GM18861 (cell line): ENCODE measurements at regions not wholly inside any gene's neighbourhood (a gene's known extent, or its start where the extent isn't known, plus 50 kb on each side); places are given as distances from the start of the nearest gene placed in this dataset.

Source experiments
- ATAC-seq: cut with Tn5 transposase; IDR thresholded peaks from one replicate; pipeline ENCODE4 v1.9.1; 2021; ENCODE audit not compliant: unreplicated experiment

DNA sequence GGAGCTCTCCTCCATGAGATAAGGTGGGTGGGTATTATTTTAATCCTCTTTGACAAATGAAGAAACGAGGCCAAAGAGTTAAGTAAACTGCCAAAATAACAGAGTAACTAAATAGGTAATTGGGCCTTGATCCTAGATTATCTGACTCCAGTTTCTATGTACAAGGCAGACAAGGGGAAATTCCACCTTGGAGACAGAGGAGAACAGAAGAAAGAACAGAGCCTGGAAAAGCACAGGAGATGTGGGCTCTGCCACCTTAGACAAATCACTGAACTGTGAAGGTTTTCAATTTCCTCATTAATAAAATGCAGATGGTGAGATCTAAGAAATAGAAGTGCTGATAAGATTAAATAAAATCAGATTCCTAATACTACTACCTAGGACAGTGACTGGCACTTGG is 310.2 kb upstream of the TLE3 start:
- ATAC-seq = no peak

DNA sequence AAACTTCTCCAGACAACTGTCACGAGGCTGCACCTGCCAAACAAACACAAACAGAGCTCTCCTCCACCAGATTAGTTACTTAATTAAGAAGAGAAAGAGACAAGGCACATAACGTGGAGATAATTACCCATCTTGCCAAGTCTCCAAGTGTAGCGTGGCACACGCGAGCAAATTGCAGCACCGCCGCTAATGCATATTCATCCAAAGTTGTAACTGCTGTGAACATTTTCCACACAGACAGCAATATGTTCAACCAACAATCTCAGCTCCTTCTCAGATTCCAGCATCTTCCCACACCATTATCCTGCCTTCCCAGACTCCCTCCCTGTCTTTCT is 309.6 kb upstream of the TLE3 start:
- no peak for ATAC-seq

DNA sequence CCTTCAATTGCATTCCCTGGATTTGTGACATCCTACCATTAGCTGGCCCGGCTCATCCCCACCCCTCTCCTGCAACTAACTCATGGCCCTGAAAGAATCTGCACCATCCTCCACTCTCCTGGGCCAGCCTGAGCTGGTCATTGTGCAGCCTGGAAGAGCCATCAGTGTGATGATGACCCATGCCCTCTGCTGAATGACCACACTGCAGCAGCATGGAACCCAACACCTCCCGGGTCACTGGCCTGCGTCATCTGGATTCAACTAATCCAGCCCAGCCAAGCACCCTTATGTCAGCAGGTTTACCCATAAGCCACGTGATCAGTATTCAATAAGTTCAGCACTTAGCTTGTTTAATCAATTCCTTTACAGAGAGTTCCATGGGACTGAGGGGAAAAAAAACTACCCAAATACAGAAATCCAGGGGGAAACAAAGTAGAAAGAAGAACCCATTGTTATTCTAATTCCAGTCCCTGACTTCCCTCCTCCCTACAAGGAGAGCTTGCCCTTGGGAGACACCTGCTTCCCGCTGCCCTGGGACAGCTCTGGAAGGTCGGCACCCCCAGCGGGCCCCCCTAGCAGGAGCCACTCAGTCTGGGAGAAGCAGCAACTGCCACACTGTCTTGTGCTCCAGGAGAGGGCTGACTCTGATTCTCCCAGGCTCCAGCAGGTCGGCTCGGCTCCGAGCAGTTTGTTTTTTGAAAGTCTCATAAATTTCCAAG is 309.1 kb upstream of the TLE3 start:
- ATAC-seq = no peak

DNA sequence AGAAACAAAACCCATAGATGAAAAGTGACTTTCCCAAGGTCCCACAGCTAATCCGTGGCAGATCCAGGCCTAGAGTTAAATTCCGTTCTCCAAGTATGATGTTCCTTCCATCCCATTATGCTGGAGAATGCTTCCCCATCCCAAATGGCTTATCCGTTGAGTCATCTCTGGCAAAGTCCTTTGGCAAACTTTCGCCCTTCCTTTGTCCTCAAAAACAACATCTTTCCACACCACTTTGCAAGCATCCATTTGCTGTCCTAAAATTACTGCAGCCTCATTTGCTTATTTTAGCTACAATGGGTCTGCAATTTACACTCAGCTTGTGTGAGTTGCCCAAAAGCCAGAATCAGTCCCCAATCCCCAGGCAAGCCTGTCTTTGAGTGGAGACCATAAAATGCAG is 304.0 kb upstream of the TLE3 start:
- no peak for ATAC-seq

DNA sequence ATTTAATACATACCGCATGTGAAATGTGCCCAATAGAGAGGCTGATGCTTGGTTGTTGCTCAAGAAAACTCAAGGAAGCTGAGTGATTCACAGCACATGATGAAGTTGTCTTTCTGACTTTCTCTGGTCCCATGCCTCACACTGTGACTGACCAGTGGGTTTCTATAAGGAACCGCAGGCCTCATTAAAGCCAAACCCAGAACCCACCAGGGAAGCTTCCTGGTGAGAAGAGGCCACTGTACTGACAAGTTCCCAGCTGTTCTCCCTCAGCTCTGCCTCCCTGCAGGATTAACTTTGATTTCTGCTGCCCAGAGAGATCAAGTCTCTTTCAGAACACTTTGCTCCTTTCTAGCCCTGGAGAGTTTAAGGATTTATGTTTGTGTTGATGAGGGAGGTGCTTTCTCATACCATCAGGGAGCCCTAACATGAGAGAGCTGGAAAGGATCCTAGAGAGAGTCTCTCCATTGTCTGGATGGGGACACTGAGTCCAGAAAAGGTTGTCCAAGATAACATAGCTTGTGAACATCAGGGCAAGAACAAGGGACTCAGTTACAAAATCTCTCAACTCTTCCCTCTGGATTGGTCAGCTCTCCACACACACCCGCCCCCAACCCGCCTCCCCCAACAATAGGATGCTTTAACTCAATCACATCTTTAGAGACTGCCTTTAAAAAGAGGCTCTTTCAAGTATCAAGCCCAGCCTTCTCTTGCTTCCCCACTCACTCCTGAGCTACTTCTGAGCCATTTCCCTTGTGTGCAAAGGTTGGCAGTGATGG is 303.2 kb upstream of the TLE3 start:
- no peak for ATAC-seq

DNA sequence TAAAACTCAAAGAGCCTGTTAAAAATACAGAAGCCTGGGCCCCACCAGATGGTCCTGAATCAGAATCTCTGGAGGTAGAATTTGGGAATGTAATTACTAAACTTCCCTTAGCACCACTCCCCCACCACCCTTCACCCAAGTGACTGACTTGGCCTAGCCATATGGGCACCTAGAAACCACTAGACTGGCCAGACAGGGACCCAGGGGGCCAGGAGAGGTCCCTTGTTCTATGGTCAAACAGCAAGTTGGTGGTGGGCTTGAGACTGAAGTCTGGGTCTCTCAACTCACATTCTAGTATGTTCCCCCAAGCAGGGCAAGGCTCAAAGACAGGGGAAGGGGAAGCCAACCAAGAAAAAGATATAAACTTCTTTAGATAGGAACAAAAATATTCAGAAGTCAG is 301.5 kb upstream of the TLE3 start:
- no peak for ATAC-seq

DNA sequence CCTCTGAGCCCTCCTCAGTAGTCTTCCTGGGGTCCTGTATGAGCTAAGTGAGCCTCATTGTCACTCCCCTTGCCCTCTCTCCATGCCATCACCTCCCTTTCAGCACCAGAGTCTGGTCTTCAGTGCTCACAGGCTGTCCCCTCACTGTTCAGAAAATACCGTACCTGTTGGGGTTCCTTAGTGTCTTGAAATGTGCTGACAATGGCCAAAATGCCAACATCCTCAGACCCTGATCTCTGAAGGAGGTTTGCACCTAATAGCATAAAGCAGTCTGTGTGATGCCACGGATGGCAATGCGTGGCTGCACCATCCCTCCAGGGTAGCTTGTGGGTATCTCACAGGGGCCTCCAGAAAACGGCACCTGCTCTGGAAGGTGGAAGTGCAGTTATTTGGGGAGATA is 301.0 kb upstream of the TLE3 start:
- no peak for ATAC-seq

DNA sequence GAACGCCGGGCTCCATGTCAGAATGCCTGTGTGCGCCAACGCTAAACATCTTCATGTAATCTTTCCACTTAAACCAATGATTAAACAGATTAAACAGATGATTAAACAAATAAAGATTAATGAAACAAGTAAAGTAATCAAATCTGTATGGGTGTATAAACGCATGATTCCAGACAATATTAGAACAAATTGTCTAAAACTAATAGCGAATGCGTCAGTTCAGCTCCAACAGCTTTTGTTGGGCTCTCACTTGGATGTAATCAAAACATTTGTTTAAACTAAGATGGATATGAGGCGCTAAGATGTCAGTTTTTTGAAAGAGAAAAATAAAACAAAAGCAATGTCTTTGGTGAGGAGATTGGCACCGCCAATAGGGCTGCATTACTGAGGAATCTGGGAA is 299.1 kb upstream of the TLE3 start:
- no peak for ATAC-seq

DNA sequence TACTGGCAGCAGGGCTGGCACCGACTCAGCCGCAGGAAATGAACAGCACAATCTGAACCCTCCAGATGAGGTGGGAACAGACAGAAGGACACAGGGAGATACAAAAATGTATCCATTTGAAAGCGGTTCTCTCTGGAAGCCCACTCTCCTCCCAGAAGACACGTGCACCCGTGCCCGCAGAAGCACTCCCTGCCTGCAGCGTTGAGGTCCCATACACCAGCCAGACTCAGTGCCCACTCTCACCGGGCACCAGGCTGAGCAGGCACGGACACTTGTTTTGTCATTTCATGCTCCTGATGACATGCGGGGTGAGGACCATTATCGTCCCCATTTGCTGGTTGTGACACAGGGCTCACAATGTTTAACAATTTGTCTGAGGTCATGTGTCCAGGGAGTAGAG is 297.4 kb upstream of the TLE3 start:
- no peak for ATAC-seq

DNA sequence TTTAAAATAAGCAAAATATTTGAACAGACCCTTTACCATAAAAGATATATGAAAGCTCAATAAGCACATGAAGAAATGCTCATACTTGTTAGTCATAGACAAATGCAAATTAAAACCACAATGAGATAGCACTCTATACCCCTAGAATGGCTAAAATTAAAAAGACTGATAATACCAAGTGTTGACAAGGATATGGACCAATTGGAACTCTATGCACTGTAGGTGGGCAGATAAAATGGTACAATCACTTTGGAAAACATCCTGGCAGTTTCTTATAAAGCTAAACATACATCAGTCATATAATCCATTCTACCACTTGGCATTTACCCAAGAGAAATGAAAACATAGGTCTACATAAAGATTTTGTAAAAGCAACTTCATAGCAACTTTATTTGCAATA is 293.0 kb upstream of the TLE3 start:
- ATAC-seq = no peak

DNA sequence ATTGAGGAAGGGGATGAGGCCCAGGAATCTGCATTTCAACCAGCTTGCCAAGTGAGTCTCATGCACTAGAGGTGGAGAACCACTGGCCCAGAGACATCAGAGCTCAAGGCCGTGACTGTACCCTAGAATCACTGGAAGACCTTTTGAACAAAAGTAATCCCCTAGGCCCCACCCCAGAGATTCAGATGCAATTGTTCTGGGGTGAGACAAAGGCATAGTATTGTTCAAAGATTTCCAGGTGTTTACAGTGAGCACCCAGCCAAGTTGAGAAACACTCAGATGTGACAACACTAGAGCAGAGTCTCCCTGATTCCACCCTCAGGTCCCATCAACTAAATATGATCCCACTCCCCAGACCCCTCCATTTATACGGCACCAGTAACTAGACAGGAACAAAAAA is 290.3 kb upstream of the TLE3 start:
- ATAC-seq = no peak

DNA sequence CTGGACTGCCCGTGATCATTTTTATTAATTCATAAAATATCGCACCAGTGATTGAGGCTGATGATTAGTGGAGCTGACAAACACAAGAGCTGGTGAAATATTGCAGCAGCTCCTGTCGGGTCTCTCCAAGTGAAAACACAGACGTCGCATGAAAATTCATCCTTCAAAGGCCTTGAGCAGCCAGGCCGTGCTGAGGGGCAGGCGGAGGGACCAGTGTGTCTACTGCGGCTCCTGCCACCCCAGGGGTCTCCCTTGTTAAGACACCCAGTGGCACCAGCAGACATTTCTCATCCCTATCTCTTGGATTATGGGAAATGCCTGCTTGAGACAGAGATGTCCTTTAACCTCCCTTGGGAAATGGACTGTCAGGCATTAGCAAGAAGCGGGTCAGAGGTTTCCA is 289.4 kb upstream of the TLE3 start:
- ATAC-seq = no peak

DNA sequence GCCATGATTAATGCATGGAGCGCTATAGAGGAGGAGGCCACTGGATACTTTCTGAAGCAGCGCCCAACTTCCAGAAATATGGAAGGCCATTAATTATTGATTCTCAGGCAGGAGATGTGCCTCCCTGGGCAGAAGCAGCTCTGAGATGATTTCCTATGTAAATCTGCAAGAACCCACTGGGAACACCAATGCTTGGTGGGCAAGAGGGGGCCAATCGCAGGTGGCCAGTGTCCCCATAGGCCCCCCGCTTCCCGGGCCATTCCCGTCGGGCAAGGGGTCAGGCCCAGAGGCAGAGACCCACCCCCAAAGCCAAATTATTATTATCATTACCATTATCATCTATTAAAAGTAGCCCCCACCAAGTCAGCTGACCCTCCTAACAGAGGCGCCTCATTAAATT is 288.0 kb upstream of the TLE3 start:
- ATAC-seq = no peak

DNA sequence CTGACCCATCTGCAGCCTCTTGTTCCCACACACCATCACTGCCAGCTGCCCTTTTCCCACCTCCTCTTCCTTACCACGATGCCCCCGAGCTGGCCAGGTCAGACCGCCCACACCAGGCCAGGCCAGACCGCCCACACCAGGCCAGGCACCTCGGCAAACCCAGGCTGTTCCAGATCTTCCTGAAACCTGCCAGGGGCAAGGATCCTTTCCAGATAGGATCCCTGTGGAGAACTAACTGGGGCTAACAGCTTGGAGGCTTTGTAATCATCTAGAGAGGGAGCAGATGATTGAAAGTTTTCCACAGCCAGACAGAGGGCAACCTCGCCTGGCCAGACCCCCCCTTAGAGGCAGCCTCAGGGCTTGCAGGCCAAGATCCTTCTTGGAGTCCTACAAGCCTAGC is 287.3 kb upstream of the TLE3 start:
- ATAC-seq = no peak

DNA sequence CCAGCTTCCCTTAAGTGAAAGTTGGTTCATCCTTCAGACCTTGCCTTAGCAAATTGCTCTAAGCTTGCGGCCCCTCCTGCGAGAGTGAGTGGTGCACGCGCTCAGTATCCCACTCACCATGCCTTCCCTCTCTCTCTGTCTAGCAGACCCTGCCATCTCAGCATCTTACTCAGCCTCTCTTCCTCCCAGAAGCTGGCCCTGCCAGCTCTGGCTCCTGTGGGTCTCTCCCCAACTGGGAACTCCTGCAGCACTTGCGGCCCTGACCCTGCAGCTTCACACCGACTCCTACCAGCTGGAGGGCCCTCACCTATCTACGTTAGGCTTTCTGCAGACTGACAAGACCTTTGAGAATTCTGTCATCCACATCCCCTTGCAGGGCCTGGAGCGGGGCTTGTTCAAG is 286.1 kb upstream of the TLE3 start:
- no peak for ATAC-seq

DNA sequence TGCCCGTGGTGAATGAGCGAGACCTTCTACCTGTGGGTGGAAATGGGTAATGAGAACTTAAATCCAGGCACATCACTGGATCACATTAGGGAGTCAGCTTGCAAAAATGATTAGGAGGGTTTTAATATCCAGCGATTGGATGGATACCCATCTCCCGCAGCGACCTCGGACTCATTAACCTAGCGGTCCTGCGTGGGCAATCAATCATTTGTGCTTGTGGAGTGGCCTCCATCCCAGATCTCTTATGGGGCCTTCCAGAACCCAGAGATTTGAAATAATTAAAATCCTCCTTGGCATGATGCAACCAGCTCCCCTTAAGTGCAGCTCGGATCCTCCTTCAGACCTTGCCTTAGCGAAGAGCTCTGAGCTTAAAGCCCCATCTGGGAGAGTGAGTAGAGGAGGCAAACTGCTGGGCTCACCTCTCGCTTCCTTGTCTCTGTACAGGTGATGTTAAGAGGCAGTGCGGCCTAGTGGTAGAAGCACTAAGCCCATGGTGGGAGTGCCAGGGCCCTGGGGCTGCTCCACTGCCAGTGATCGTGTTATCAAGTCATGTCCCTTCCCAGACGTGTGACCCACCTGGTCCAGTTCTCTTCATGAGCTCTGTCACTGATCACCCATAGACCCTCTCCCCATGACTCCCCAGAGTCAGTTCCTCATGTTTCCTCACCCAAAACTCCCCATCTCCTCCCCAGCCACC is 285.2 kb upstream of the TLE3 start:
- no peak for ATAC-seq

DNA sequence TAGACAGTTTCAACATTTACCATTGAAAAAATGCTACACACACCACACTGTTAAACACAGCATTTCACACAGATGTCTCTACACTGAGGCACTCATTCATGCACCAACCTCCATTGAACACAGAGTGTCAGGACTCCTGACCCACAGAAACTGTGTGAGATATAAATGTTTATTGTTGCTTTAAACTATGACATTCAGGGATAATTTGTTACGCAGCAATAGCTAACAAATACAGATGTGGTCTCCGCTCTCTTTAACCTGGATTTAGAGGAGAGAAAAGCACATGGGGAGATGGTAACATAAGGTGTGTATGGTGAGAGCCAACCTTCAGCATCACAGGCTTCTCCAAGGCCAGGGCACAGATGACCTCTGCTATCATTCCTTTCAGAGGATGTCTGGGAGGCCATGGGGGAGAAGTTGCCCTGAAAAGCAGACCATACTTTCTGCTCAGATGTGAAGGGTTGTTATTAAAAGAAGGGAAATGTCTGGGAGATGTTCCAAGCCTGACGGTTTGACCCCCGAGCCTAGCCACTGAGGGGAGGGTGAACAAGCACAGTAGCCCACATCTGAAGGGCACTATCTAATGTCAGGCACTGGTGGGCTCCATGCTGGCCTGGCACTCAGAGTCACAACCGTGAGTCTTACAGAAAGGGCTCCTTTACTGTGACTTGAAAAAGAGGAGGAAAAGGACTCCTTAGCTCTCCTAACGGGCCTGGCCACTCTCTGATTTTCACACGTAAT is 284.5 kb upstream of the TLE3 start:
- no peak for ATAC-seq

DNA sequence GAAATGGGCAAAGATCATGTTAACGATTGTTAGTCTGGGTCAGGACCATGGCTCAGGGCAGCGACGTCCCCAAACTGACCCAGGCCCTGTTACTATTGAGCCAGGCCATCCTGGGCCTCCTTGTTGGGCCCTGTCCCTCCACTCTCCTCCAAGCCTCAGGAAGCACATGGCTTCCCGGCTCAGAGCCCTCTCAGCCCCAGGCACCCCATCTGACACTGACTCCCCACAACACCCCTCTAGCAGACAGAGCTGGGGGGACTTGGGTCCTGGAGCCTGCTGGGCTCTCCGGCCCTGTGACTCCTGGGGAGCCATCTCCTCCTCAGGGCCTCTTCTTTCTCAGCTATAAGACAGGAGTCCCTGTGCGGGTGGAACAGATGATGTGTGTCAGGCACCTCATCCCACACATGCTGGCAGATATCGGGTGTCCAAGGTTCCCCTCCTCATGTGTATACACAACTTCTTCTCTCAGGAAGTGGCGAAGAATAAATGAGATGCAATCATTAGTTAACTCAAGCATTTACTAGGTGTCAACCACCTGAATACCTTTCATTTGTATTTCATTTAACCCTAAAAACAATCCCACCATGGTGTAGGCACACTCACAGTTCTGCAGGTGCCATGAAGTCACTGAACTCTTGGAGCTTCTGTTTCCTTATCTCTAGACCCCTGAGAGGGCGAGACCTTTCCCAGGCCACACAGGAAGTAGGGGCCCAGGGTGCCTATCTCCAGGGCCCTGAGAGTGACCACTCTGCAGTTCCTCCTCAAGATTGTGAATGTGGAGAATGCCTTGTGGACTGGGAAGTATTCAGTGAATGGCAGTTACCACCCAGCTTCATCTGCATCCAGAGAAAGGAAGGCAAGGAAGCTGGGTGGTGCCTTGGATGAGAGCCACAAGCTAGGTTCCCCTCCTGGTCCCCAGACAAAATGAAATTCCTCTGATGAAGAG is 282.5 kb upstream of the TLE3 start:
- ATAC-seq = no peak

DNA sequence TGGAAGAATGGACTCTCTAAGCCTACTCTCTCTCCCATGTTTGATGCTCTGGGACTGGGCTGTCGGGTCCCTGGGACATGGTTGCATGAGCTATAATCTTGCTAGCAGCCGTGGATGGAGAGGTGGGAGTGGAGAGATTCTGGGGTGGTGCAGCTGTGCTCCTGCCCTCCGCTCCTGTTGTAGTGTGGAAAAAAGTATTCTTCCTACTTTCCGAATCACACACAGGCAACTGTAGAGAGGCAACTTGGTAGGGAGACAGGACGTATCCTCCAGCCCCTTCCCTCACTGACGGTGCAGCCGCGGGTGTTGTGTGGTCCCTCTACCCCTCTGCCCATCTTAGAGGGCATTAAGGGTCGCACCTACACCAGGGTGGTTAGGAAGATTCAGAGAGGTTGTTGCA is 281.4 kb upstream of the TLE3 start:
- ATAC-seq = no peak
